Mucosa of descending colon (tissue), 3 donors: ENCODE measurements at regions not wholly inside any gene's neighbourhood (a gene's known extent, or its start where the extent isn't known, plus 50 kb on each side); places are given as distances from the start of the nearest gene placed in this dataset.

Source experiments
- ATAC-seq: fragments of 200-7000 bp; cut with Tn5 transposase; one replicate; pipeline ENCODE4 v1.9.1; 2020; ENCODE audit warnings: mild to moderate bottlenecking, moderate library complexity
- DNase-seq, 3 donors: peaks; one replicate each; pipeline ENCODE4 v3.0.0-alpha.2; 2020
- H3K36me3 ChIP-seq: fragments of 200-600 bp; one replicate; pipeline ENCODE4 v1.8.0; 2021; ENCODE audit warnings: low read depth, mild to moderate bottlenecking
- H3K4me1 ChIP-seq: fragments of 200-600 bp; one replicate; pipeline ENCODE4 v1.8.0; 2021; ENCODE audit warnings: low read depth, mild to moderate bottlenecking
- H3K4me3 ChIP-seq: fragments of 200-600 bp; one replicate; pipeline ENCODE4 v1.8.0; 2021; ENCODE audit warnings: mild to moderate bottlenecking
- H3K9me3 ChIP-seq: fragments of 200-600 bp; one replicate; pipeline ENCODE4 v1.8.0; 2021; ENCODE audit warnings: mild to moderate bottlenecking
- CTCF ChIP-seq: fragments of 200-600 bp; IDR thresholded peaks from one replicate; pipeline ENCODE4 v1.8.0; 2022; ENCODE audit warnings: antibody characterized with exemption, mild to moderate bottlenecking
- intact Hi-C, 2 donors: fragments of 100-400 bp; cut with DNase I in 1 of 2; cut with micrococcal nuclease in 1 of 2; formaldehyde crosslinking; loops; one replicate each; pipeline versions ENCODE4 v1.11.0 to v1.11.1; 2022; cut with DNase I, micrococcal nuclease
- donor health status: DM: no; HTN: no; CAD: no; lungs with moderate emphysema.
- donor health status: DM: no; HTN: no; CAD: no.
- donor health status: DM: no; HTN: yes; CAD: no.

- H3K36me3 ChIP-seq = no peaks in the 10 kb centered on the region
- no peaks in the 10 kb centered on the region for H3K4me1 ChIP-seq
- TF ChIP-seq CTCF = no peak
- no peak for DNase-seq
- ATAC-seq = no peak
- H3K9me3 ChIP-seq = no peaks in the 10 kb centered on the region
- intact Hi-C loops = no loop called here
- H3K4me3 ChIP-seq = no peak overlapping the region
Measured at GRCh38 chr6:14464055-14464454, 346.5 kb downstream of the CD83 start.

DNA sequence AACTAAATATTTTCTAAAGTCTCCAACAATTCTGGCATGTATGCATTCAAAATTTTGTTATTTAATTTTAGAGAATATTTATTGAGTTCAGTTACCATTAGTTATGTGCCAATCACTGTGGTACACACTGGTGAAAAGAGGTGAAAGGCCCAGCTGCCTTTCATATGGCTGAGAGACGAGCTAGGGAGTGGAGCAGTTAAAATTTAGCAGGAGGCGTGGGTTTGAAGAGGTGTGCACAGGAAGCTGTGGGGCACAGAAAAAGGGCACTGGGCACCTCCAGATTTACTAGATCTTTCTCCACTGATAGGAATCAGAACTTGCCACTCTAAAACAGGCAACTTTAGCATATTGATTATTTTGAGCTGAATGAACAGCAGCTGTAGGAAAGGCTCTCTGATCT, 347.1 kb downstream of the CD83 start:
- Histone ChIP-seq H3K9me3 (peaks cover 2% of the 10 kb centered on the region), H3K36me3 (no peaks in the 10 kb centered on the region), H3K4me3 (no peak overlapping the region), H3K4me1 (no peaks in the 10 kb centered on the region)
- no peak for ATAC-seq
- DNase-seq = no peak
- no peak for TF ChIP-seq CTCF
- intact Hi-C loops = no loop called here

DNA sequence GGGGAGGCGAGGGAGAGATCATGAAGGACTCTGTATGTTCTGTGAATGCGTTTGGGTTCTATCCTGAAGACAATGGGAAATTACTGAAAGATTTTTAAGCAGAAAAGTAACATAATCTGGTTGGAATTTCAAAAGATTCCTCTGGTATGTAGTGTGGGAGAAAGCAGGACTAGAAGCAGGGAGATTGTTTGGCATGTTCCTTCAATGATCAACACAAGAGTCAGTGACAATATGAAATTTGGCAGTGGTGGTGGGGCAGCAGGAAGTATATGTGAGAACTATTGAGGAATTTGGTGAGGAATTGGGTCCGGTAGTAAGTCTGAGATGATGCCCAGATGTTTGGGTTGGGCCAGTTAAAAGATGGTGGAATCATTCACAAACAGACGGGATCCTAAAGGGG, 348.7 kb downstream of the CD83 start:
- ATAC-seq (no peak), DNase-seq (no peak)
- H3K4me3 ChIP-seq = no peak overlapping the region
- no peak for TF ChIP-seq CTCF
- intact Hi-C loops = no loop called here
- H3K4me1 ChIP-seq = no peaks in the 10 kb centered on the region
- H3K9me3 ChIP-seq = peaks cover 2% of the 10 kb centered on the region
- H3K36me3 ChIP-seq = no peaks in the 10 kb centered on the region

DNA sequence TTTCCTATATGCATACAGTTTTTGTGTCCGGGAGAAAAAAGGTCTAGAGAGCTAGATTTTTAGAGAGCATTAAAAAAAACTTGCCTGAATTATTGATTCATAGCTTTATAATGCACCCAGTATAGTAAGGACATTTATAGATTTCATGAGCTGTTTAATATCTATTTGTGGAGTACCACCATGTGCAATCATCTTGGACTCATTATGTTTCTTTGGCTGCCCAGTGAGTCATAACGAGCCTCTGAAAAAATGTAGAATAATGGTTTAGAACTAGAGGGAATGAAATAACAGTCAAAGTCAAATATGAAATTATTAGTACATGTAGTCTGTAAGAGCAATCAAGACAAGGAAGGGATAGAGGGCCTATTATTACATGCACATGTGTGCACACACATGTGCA, 350.0 kb downstream of the CD83 start:
- ATAC-seq = no peak
- no peak overlapping the region for H3K4me3 ChIP-seq
- intact Hi-C loops = no loop called here
- H3K4me1 ChIP-seq = no peaks in the 10 kb centered on the region
- no peak for DNase-seq
- H3K36me3 ChIP-seq = no peaks in the 10 kb centered on the region
- peaks cover 2% of the 10 kb centered on the region for H3K9me3 ChIP-seq
- no peak for TF ChIP-seq CTCF

GRCh38 chr6:14468647-14469321, 351.2 kb downstream of the CD83 start:
- Histone ChIP-seq H3K36me3 (no peaks in the 10 kb centered on the region), H3K4me1 (no peaks in the 10 kb centered on the region), H3K9me3 (peaks cover 2% of the 10 kb centered on the region), H3K4me3 (no peak overlapping the region)
- ATAC-seq = no peak
- DNase-seq = no peak
- TF ChIP-seq CTCF = no peak
- intact Hi-C loops = no loop called here

DNA sequence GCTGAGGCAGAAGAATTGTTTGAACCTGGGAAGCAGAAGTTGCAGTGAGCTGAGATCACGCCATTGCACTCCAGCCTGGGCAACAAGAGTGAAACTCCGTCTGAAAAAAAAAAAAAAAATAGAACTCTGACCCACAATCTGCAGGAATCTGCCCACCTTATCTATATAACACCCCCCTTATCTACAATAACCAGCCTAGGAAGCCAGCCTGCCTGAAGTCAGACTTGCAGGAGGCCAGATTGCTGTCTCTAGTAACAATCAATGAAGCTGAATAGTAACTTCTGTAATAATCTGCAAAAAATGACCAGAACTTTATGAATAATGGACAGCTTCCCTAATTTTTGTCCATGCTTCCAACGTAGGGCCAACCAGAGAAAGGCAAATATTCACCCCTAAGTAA, 352.5 kb downstream of the CD83 start:
- peaks cover 2% of the 10 kb centered on the region for H3K9me3 ChIP-seq
- no peak for TF ChIP-seq CTCF
- no peak for ATAC-seq
- DNase-seq = no peak
- H3K4me3 ChIP-seq = no peak overlapping the region
- intact Hi-C loops = no loop called here
- no peaks in the 10 kb centered on the region for H3K36me3 ChIP-seq
- no peaks in the 10 kb centered on the region for H3K4me1 ChIP-seq
